Stimulated activated CD4-positive, alpha-beta T cell treated with anti-CD3 and anti-CD28 coated beads, TNF-alpha, amount 100 ng/mL, for 4 hours (primary cell): ENCODE measurements at regions not wholly inside any gene's neighbourhood (a gene's known extent, or its start where the extent isn't known, plus 50 kb on each side); places are given as distances from the start of the nearest gene placed in this dataset.

Experiments used
- DNase-seq, 3 experiments: peaks; one replicate each; pipeline ENCODE4 v3.0.0-alpha.2; 2020; ENCODE audit warnings: low read depth in 3 of 3

- no peak for DNase-seq
Observed at GRCh38 chr3:30945291-30945690, 50.8 kb upstream of the GADL1 start.

- DNase-seq, result no peak
Observed at GRCh38 chr3:30948426-30948825, 54.0 kb upstream of the GADL1 start.

- DNase-seq, result no peak
Observed at GRCh38 chr3:30951826-30952225, 57.4 kb upstream of the GADL1 start.

GRCh38 chr3:30952786-30953185 lies 58.3 kb upstream of the GADL1 start:
- DNase-seq, result no peak

- DNase-seq, result no peak
Observed at GRCh38 chr3:30954426-30954825, 60.0 kb upstream of the GADL1 start.

- DNase-seq, result no peak
Observed at GRCh38 chr3:30962084-30962483, 67.6 kb upstream of the GADL1 start.

GRCh38 chr3:30962493-30962892 lies 68.0 kb upstream of the GADL1 start:
- no peak for DNase-seq

GRCh38 chr3:30963223-30963722 lies 68.8 kb upstream of the GADL1 start:
- no peak for DNase-seq

- DNase-seq, result no peak
Observed at GRCh38 chr3:30964612-30965011, 70.2 kb upstream of the GADL1 start.

- no peak for DNase-seq
Observed at GRCh38 chr3:30966896-30967295, 72.4 kb upstream of the GADL1 start.

- no peak for DNase-seq
Observed at GRCh38 chr3:30970183-30970582, 75.7 kb upstream of the GADL1 start.

GRCh38 chr3:30972449-30972848 lies 78.0 kb upstream of the GADL1 start:
- DNase-seq, result no peak

- no peak for DNase-seq
Observed at GRCh38 chr3:30974071-30974470, 79.6 kb upstream of the GADL1 start.

GRCh38 chr3:30977592-30977991 lies 83.1 kb upstream of the GADL1 start:
- no peak for DNase-seq

- DNase-seq, result no peak
Observed at GRCh38 chr3:30980993-30981392, 86.5 kb upstream of the GADL1 start.

GRCh38 chr3:30982416-30983075 lies 88.1 kb upstream of the GADL1 start:
- DNase-seq, result no peak

- no peak for DNase-seq
Observed at GRCh38 chr3:30984855-30985749, 90.6 kb upstream of the GADL1 start.

- DNase-seq, result no peak
Observed at GRCh38 chr3:30986551-30986950, 92.1 kb upstream of the GADL1 start.

- no peak for DNase-seq
Observed at GRCh38 chr3:30988769-30989168, 94.3 kb upstream of the GADL1 start.

GRCh38 chr3:30989276-30990030 lies 95.0 kb upstream of the GADL1 start:
- no peak for DNase-seq

- no peak for DNase-seq
Observed at GRCh38 chr3:30996467-30996866, 102.0 kb upstream of the GADL1 start.

GRCh38 chr3:31002730-31003129 lies 108.3 kb upstream of the GADL1 start:
- no peak for DNase-seq
